ENCODE measurements at regions not wholly inside any gene's neighbourhood (a gene's known extent, or its start where the extent isn't known, plus 50 kb on each side); places are given as distances from the start of the nearest gene placed in this dataset.

DNA sequence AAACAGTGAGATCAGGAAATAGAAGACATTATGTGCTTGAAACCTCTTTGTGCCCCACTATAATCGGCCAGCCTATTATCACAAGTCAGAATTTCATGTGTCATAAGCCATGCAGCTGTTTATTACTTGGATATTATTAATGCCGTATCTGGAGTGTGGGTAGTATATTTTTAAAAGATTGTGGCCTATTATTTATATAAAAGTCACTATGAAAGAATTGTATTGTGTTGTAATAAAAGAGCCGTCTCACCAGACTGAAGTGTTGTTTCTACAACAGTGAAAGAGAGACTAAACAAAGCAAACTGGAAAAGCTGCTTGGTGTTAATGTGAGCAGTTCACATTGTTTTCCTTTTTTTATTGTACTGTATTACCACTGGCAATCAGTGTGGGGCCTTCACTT, 449.1 kb downstream of the PSAT1 start:
- TF ChIP-seq CTCF (conservative IDR thresholded peaks at IDR 0.05; ENCODE audit: low read depth, low read length), result no peak

GRCh38 chr9:78753039-78753438, 456.1 kb downstream of the PSAT1 start:
- Histone ChIP-seq H3K79me2 (ENCODE audit: insufficient read depth, low read depth) (no peaks in the 10 kb centered on the region), H2AFZ (ENCODE audit: low read depth) (no peak overlapping the region), H3K36me3 (ENCODE audit: insufficient read depth) (no peaks in the 10 kb centered on the region), H3K4me1 (ENCODE audit: low read depth, poor library complexity, severe bottlenecking) (no peaks in the 10 kb centered on the region), H3K27ac (no peak overlapping the region), H3K4me2 (no peak overlapping the region), H3K4me3 (IDR thresholded peaks at IDR 0.05; ENCODE audit: insufficient read depth, low read depth, low read length) (no peak overlapping the region), H4K20me1 (ENCODE audit: insufficient read depth) (no peaks in the 10 kb centered on the region), H3K27me3 (ENCODE audit: insufficient read depth, low read depth) (no peaks in the 10 kb centered on the region), H3K9ac (no peak overlapping the region)
- TF ChIP-seq CTCF (conservative IDR thresholded peaks at IDR 0.05; ENCODE audit: low read depth, low read length), result no peak

More for the DNA sequence above, 449.1 kb downstream of the PSAT1 start:
- Histone ChIP-seq H3K4me1 (ENCODE audit: low read depth, poor library complexity, severe bottlenecking) (no peaks in the 10 kb centered on the region), H4K20me1 (ENCODE audit: insufficient read depth) (no peaks in the 10 kb centered on the region), H3K9ac (no peak overlapping the region), H3K4me3 (IDR thresholded peaks at IDR 0.05; ENCODE audit: insufficient read depth, low read depth, low read length) (no peak overlapping the region), H3K4me2 (no peak overlapping the region), H2AFZ (ENCODE audit: low read depth) (no peak overlapping the region), H3K36me3 (ENCODE audit: insufficient read depth) (no peaks in the 10 kb centered on the region), H3K27ac (no peak overlapping the region), H3K27me3 (ENCODE audit: insufficient read depth, low read depth) (no peaks in the 10 kb centered on the region), H3K79me2 (ENCODE audit: insufficient read depth, low read depth) (no peaks in the 10 kb centered on the region)

DNA sequence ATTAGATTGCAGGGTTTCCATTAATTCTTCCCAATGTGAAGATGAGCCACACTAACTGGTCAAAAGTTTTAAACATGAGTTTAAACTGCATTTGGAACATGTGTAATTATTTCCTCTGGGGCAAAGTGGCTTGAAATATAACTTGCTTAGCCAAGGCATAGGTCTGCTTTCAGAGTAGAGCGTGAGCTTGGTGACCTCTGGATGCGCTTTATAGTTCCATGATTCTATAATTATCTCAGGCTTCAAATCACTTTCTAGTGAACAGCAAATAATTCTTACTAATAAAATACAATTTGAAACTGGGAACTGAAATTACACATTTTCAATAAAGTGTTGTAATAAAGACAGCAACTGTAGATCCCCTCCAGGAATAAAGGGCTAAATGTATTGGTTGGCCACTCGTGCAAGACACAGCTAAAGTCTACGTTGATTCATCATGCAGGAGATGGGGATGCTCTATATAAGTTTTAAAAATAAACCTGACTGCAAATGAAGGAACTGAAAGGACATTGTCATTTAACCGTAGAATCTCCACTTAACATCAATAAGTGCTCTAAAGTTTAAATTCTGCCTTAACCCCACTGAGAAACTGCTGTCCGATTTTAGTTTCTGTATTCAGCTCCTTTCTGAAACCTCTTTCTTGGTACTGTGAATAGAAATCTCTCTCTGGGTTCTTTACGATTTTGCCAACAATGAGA, 460.0 kb downstream of the PSAT1 start:
- H3K27me3 ChIP-seq (ENCODE audit: insufficient read depth, low read depth), result no peaks in the 10 kb centered on the region
- no peak overlapping the region for H2AFZ ChIP-seq (ENCODE audit: low read depth)
- H3K4me3 ChIP-seq (IDR thresholded peaks at IDR 0.05; ENCODE audit: insufficient read depth, low read depth, low read length), result no peak overlapping the region
- H3K79me2 ChIP-seq (ENCODE audit: insufficient read depth, low read depth), result no peaks in the 10 kb centered on the region
- no peak overlapping the region for H3K9ac ChIP-seq
- H3K4me2 ChIP-seq, result no peak overlapping the region
- no peak for TF ChIP-seq CTCF (conservative IDR thresholded peaks at IDR 0.05; ENCODE audit: low read depth, low read length)
- no peaks in the 10 kb centered on the region for H3K4me1 ChIP-seq (ENCODE audit: low read depth, poor library complexity, severe bottlenecking)
- H3K36me3 ChIP-seq (ENCODE audit: insufficient read depth), result no peaks in the 10 kb centered on the region
- no peaks in the 10 kb centered on the region for H4K20me1 ChIP-seq (ENCODE audit: insufficient read depth)
- H3K27ac ChIP-seq, result no peak overlapping the region

DNA sequence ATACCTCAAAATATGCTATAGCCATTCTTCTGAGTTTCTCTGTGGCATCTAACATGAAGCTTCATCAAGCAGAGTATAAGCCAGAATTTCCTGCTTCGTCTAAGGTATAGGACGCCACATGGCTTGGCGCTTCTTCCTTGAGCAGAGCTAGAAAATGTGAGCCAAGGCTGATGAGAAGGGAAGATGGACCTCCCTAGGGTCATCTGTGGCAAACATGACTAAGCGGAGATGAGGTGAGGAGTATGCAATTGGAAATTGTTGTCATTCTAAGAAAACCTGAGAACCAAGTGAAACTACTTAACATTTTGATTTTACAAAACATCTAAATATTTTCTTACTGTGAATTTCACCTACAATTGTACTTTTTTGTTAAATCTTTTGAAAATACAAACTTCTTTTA, 466.5 kb downstream of the PSAT1 start:
- no peaks in the 10 kb centered on the region for H3K79me2 ChIP-seq (ENCODE audit: insufficient read depth, low read depth)
- no peak overlapping the region for H3K4me3 ChIP-seq (IDR thresholded peaks at IDR 0.05; ENCODE audit: insufficient read depth, low read depth, low read length)
- H3K4me1 ChIP-seq (ENCODE audit: low read depth, poor library complexity, severe bottlenecking), result no peaks in the 10 kb centered on the region
- no peak overlapping the region for H3K4me2 ChIP-seq
- no peaks in the 10 kb centered on the region for H3K27me3 ChIP-seq (ENCODE audit: insufficient read depth, low read depth)
- H3K36me3 ChIP-seq (ENCODE audit: insufficient read depth), result no peaks in the 10 kb centered on the region
- no peaks in the 10 kb centered on the region for H4K20me1 ChIP-seq (ENCODE audit: insufficient read depth)
- H3K27ac ChIP-seq, result no peak overlapping the region
- H3K9ac ChIP-seq, result no peak overlapping the region
- H2AFZ ChIP-seq (ENCODE audit: low read depth), result no peak overlapping the region
- no peak for TF ChIP-seq CTCF (conservative IDR thresholded peaks at IDR 0.05; ENCODE audit: low read depth, low read length)

Data from KMS-11 (cell line).